ENCODE measurements at regions not wholly inside any gene's neighbourhood (a gene's known extent, or its start where the extent isn't known, plus 50 kb on each side); places are given as distances from the start of the nearest gene placed in this dataset.

DNA sequence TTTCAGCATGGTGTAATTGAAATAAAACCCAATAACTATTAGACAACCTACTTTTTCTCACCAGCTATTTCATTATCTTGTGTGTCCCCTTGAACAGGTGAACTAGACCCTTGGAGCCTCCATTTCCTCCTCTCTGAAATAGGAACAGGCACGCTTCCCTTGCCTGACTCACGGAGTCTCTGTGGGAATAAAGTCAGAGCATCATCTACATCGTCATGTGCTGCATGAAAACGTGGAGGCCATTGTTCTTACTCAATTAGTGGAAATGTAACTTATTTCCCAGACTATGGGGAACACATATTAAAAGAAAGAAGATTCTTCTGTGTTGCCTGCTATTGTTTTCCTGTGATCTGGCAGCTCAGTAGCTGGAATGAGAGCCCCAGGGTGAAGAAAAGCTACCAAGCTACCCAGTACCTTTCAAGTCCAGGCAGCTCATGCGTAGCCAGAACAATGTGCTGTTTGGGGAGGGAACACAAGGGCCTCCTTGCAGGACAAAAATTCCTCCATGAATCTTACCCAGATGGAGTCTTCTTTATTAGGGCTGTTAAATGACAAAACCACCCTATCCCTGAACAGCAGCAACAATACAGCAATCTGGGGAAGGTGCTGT, 59.8 kb downstream of the SOX11 start:
- no peak for DNase-seq

DNA sequence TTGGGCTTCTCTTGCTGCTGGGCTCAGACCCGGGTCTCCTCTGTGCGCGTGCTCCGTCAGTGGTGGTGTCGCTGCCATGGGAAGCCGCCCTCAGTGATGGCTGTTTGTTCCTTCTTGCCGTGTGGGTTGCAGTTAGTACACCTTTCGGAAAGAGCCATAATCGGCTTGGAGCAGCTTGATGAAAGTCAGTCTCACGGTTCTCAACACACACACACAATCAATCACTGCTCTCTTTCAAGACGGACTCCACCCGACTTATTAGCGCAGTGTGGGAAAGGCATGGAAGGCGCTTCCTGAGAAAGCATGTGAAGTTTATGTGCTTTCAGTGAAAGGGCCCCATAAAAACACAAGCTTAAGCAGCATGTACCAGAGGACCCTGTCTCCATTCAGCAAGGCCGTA, 64.1 kb downstream of the SOX11 start:
- no peak for DNase-seq

DNA sequence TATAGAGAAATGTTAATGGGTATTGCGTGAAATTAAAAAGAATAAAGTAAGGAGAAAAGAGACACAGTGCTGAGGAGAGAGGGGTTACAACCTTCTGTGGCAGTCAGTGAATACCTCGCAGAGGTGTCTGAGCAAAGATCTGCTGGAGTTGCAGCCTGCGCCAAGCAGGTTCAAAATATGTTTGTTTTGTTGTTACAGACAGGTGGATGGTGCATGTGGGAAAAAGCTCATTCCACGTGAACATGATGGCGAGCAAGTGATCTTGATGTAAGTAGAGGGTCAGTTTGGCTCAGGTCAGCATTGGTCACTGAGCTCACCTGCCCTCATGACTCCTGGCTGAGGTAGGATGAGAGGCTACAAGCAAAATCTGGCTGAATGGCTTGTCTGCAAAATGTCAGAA, 66.2 kb downstream of the SOX11 start:
- no peak for DNase-seq

DNA sequence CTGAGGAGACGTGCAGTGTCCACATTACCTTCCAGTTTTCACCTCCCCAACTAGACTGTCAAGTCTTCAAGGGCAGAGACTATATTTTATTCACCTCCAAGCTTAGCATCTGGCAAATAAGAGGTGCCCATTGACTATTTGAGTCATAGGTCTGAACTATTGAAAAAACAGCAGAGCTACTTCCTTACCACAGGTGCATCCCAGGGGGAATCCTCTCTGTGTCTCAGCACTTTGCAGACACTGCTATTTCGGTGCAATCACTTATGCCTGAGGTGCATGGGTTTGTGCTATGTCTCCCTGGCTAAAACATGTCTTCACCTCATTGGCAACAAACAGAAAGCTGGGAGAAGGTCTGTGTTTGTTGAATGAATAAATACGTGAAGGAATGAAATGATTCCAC, 67.8 kb downstream of the SOX11 start:
- no peak for DNase-seq

DNA sequence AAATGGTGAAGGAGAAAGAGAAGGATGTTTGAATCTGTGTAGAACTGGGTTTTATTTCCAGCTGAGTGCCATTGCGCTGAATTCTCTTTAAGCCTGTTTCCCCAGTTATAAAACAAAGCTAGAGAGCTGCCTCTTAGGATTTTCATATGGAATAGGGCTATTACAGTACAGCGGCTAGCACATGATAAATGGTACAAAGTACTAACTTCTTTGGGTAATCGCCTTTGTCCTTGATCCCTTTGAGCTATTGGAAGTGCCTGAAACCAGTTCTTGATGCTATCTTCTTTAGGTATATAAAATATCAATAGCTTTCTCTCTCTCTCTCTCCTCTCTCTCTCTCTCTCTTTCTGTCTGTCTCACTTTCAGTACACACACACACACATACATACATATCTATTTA, 71.3 kb downstream of the SOX11 start:
- no peak for DNase-seq

DNA sequence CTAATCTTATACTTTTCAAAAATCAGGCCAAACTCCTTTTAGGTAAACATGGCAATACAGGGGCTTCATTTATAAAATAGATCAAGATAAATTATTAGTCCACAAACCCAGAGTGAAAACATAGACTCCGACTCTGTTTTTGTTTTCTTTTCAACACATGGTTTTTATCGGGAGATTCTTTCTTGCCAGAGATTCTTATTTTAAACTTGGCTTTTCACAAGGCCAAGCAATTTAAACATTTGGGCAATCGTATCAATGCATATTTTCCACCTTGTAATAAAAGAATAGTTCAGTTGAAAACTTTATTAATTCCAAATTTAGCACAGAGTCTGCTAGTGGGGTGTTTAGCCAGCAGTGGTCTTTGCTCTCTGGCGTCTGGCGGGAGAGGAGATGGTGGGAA, 71.9 kb downstream of the SOX11 start:
- DNase-seq: no peak

DNA sequence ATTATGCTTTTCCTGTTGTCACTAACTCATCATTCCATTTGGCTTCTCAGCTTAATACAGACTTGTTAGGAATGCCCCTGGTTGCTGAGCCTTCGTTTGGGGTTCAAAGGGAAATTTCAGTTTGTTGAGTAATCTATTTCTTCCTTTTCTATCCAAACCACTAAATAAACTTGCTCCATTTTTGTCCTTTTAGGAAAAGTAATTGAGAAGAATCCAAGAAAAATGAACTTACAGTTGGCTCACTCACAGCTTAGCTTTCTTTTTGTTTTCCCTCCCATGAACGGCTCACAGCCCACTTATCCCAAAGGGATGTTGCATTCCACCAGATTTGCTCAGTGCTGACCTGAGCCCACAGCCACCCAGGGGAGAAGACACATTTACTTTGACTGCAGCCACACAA, 73.9 kb downstream of the SOX11 start:
- DNase-seq: no peak

DNA sequence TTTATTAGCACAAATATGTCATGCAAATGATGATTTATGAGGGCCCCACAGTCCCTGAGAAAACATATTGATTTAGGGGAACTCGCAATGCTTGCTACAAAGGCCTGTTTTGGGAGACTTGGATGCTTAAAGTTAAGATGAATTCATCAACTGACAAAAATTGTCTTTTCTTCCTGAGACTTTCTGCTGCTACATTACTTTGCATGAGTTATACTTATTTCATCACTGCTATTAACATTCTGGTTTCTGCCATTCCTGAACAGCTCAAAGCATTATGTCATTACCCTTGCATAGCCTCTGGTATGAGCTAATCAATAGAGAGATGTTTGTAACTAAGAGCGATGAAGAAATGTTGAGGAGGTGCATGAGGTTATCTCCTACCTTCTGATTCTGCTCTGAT, 74.4 kb downstream of the SOX11 start:
- no peak for DNase-seq

DNA sequence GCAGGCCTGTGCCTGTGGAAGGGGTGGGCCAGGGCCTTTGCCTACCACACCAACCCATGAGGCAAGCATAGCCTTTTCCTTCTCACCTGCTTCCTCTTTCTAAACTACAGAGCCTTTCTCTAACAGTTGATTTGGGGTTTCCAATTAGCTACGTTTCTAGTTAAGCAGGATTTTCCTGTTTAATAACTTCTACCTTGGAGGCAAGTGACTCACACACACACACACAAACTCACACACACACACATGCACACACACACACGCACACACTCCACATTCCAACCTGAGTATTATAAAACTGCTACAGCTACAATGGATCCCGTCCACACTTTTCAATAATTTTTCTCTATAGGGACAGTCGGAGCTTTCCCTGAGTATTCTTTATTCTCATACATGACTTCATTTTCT, 84.9 kb downstream of the SOX11 start:
- no peak for DNase-seq

DNA sequence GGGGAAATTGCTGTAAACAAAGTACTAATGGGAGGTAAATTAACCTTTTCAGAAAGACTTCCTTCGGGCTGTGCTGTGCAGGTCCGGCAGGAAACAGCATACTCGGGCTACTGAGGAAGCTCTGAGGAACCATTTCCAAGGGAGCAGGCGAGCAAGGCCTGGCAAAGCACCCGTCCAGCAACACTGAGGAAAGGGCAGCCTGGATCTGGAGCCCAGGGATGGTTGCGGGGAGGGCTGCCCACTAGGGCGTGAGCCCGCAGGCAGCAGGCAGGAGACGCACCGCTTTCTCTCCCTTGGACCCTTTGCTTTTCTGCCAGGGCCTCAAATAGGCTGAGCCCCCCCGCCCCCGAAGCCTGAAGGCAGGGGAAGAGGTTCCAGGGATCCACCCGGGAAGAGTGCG, 89.5 kb downstream of the SOX11 start:
- no peak for DNase-seq

DNA sequence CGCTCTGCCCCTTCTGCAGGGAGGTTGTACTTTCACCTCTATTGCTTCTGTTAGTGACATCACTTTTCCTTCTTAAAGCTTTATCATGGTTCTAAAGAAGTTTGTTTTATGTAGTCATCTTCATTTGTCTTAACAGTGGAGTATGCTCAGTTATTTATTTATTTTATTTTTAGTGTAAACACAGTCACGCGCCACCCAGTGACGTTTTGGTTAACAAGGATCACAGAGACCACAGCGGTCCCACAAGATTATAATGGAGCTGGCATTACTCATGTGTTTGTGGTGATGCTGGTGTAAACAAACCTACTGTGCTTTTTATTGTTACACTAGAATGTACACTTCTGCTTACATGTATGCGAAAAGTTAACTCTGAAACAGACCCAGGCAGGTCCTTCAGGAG, 89.9 kb downstream of the SOX11 start:
- DNase-seq: no peak

DNA sequence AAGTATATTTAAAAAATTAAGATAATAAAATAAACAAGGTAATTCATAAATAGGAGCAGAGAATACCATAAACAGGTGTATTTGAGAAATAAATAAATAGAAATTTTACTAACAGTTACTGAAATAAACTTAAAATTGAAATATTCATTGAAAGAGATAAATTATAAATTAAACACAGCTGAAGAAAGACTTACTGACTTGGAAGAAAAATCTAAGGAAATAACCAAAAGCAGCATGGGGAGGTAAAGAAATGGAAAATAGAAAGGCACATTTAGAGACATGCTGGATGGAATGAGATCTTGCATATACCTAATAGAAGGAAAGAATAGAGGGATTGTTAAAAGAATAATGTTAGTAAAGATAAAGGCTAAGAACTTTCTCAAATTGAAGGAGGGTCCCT, 96.3 kb downstream of the SOX11 start:
- no peak for DNase-seq

DNA sequence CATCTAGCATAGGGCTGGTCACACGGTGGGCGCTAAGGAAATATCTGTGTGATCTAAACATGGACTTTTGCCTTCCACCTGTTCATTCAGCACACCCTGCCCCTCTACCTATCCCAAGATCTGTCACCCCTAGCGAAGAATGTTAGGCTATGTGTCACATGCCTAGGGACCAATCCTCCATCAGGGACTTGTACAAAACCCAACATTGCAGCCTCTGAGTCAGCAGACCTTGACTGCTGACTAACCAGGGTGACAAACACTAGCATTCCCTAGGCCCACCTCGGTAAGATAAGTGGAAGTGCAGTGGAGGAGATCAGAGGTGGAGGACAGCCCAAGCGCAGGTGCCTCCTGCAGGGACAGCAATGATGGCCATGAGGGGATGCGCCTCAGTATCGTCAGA, 99.2 kb downstream of the SOX11 start:
- no peak for DNase-seq

DNA sequence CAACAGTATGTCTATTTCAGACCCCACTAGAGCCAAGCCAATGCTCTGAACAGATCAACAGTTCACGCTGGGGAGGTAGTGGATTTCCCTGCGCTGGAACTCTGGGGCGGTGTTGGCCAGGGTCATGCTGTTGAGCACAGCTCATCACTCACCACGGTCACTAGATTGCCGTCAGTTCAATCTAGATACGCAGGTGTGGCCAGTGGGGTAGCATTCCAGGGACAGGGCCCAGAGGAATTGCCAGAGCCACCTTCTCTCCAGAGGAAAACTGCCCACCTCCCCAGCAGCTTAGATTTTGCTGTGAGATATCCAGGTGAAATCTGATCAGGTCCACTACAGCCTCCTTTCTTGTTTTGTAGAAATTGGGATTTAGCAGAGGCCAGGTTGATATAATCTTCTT, 101.8 kb downstream of the SOX11 start:
- DNase-seq: no peak

DNA sequence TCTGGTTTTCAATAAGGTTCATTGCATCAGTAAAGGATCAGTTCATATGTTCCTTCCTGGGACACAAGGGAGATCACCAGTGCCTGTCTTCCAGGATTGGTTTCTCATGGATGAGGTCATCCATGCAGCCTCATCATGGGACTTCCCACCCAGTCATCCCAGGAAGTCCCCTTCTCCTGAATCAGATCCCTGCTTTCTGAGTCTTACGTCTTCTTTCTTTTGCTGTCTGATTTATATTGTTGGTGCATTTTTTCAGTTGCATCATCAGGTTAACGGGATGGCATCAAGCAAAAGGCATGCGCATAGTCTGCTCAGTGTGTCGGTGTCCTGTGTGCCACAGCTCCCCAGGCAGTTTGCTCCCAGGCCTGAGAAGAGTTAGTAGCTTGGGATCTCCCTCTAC, 105.9 kb downstream of the SOX11 start:
- DNase-seq: no peak

DNA sequence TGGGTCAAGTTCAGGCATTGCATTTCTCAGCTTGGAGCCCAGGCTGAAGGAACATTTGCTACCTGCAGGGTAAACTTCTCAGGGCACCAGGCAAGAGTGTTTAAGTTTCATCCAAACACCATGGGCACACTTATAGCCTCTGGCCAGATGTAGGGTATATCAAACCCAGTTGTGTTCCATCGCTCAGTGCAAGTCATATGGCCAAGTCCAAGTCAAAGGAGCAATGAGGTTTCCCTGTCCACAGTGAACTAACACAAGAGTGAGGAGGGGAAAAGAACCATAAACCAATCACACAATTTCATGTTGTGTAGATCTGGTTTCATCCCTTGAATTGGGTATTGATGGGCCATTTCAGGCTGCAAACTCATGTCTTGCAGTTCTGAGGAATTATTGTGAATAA, 107.2 kb downstream of the SOX11 start:
- no peak for DNase-seq

DNA sequence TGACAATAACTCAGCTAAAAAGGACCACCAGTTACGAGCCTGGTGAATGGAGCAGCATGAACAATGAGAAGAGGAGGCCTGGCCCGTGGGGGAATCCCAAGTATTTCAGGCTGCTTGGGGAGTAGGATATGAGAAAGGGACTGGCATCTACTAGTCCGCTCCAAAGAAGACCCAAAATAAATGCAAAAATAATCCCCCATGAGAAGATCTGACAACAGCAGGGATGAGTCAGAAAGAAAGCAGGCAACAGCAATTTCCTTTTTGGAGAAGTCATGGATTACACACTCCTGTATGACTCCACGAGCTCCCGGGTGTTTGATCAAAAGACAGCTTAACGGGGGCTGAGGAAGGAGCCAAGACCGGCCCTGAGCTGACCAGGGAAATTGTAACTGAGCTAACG, 111.4 kb downstream of the SOX11 start:
- no peak for DNase-seq

DNA sequence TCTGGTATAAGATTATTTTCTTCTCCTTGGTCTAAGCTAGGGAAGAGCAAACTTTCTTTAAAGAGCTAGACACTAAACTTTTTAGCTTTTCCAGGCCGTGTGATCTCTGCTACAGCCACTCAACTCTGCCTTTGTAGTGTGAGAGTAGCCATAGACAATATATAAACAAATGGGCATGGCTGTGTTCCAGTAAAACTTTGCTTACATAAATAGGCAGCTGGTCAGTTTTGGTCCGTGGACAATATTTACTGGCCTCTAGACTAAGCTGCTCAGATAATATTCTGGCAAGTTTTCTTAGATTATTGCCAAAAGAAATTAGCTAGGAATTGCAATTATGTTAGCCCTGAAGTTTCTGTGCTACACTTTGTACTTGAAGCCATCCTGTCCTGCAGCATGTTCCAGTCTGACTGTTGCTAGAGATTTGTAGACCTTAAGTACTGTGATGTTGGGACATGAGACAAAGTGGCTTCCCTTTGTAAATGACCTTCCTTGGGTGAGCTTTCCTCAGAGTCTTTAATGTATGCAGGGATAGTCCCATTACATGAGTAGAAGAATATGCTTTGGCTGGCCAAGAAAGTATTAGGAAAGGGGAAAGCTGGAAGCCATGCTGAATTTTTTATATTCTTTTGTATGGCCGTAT, 126.9 kb downstream of the SOX11 start:
- DNase-seq: no peak

DNA sequence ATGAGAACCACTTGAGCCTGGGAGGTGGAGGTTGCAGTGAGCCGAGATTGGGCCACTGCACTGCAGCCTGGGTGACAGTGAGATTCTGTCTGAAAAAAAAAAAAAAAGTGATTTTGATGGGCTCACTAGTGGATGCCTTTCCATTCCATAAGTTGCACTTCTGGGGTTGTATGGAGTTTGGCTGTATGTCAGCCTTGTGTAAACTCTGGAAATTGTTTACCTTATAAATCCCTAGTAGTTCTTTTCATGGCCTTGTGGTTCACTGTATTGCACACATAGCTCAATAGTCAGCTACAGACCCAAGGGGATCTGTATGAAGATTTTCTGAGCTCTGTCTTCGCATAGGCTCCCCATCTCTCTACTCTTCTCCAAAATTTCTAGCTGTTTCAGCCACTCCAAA, 131.9 kb downstream of the SOX11 start:
- no peak for DNase-seq

DNA sequence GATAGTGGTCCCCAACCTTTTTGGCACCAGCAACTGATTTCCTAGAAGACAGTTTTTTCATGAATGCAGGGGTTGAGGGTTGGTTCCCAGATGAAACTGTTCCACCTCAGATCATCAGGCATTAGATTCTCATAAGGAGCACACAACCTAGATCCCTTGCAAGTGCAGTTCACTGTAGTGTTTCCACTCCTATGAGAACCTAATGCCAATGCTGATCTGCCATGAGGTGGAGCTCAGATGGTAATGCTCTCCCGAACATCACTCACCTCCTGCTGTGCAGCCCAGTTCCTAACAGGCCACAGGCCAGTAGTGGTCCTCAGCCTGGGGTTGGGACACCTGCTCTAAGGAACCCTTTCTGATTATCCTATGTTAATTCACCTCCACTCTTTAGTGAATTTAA, 133.5 kb downstream of the SOX11 start:
- DNase-seq: no peak

DNA sequence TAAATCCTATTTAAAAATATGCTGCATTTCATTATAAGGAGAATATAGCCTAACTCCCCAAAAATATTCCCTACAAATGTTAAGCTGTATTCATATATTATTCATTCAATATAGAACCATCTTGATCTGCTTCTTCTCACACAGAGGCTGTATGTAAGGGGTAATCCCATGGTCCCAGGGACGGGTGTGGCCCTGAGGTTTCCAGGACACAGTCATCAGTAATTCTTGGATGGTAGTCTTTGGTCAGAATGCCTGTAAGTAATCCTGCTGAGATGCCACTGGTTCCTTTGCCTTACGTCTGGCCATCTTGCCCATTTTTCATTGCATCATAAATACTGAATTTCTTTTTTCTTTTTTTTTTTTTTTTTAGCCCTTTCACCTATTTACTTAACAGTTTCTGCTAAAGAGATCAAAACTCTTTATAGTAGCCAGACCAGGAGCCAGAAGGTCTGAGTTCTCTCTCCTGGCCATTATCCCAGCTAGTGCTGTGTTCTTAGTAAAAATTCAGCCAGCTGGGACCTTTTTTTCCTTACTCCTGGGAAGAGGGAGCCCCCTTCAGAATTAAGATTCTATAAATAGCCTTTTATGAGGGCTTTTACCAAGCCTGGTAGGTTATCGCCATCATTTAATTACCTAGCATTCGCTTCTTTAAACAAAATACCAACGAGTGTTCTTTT, 134.9 kb downstream of the SOX11 start:
- DNase-seq: no peak

DNA sequence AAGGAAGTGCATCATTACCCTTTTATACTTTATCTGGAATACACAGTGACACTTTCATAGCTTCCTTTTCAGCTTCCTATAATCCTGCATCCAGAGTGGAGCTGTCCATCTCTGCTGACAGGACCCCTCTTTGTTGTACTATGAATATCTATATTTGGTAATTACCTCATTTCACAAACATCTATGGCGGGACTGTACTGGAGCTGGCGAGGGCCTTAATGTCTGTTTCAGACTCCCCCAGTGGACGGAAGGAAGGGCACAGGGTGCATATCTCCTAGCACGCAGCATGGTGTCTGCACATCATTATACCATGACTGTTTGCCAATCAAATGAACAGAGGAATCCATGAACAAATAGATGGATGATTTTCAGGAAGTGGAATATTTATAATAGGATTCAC, 142.3 kb downstream of the SOX11 start:
- no peak for DNase-seq

DNA sequence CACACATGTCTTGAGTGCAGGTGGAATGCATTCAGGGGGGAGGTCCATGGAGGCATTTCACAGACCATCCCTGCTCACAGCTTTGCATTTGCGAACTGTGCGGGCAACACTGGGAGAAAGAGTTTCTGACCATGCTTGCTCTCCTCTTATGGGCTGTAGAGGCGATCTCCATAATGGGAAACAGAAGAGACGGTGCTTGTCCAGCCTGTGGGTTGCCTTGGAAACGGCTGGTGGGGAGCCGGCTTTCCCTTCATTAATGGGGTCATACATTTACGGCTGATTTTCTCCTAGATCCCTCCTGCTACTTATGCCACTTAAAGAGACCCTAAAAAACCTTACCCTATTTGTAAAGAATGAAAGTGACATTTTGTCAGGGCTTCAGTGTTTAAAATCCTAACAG, 147.4 kb downstream of the SOX11 start:
- no peak for DNase-seq

DNA sequence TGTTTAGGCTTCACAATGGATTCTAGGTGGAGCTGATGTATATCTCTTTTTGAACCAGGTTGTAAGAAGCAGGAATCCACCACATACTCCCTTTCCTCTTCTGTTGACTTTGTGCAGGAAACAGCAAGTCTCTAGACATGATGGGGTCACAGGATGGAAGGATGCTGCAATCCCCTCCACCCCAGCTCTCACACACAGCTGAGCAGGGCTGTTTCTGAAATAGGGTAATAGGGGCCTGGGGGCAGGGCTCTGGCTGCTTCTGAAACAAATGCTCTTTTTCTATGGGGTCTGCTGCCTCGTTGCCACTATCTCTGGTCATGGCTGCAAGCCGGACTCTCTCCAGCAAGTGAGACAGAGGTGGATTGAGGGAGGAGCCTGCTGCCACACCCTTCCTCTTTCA, 148.9 kb downstream of the SOX11 start:
- no peak for DNase-seq

DNA sequence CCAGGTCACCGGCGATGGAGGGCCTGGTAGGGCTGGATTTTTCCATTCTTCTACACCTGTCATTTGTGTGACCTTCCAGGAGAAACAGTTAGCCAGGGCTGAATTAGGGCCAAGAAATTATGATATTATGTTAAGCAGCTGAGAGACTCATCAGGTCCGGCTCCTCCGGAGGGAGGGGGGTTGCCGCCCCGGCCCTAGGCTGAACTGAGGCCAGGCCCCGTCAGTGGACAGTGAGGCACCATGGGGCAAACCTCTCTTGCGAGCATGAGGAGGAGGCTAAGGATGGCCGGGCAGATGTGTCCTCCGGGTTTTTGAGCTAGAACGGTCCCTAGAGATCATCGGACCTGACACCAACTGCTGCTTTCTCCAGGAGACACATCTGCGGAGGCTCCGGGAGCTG, 150.1 kb downstream of the SOX11 start:
- DNase-seq: no peak

Data from stimulated activated naive CD4-positive, alpha-beta T cell (primary cell).